Smooth muscle cell (in vitro differentiated cells): ENCODE measurements at regions not wholly inside any gene's neighbourhood (a gene's known extent, or its start where the extent isn't known, plus 50 kb on each side); places are given as distances from the start of the nearest gene placed in this dataset.

ENCODE experiments used
- DNase-seq: peaks from one replicate; lab custom pipeline; 2025; ENCODE audit not compliant: unreplicated experiment; lab: John Stamatoyannopoulos, UW
- H2AFZ ChIP-seq: fragments of 200-600 bp; sonication (generic); 2 replicates; pipeline ENCODE4 v1.6.0; 2016; ENCODE audit warnings: antibody characterized with exemption, low read depth, mild to moderate bottlenecking
- H3F3A ChIP-seq: fragments of 200-600 bp; sonication (generic); 2 replicates; pipeline ENCODE4 v1.6.0; 2017; ENCODE audit warnings: antibody characterized with exemption, low read depth
- H3K27ac ChIP-seq: fragments of 200-600 bp; sonication (generic); 2 replicates; pipeline ENCODE4 v1.5.1; 2016; ENCODE audit warnings: low read depth, mild to moderate bottlenecking
- H3K27me3 ChIP-seq: fragments of 200-600 bp; sonication (generic); 2 replicates; pipeline ENCODE4 v1.6.1; 2016; ENCODE audit warnings: low read depth, mild to moderate bottlenecking
- H3K36me3 ChIP-seq: fragments of 200-600 bp; sonication (generic); 2 replicates; pipeline ENCODE4 v1.5.1; 2016; ENCODE audit warnings: low read depth
- H3K4me1 ChIP-seq: fragments of 200-600 bp; sonication (generic); 2 replicates; pipeline ENCODE4 v1.5.1; 2016; ENCODE audit warnings: low read depth
- H3K4me2 ChIP-seq: fragments of 200-600 bp; sonication (generic); 2 replicates; pipeline ENCODE4 v1.6.0; 2016; ENCODE audit warnings: mild to moderate bottlenecking
- H3K4me3 ChIP-seq: fragments of 200-600 bp; sonication (generic); 2 replicates; pipeline ENCODE4 v1.5.1; 2016; ENCODE audit warnings: mild to moderate bottlenecking
- H3K79me2 ChIP-seq: fragments of 200-600 bp; sonication (generic); 2 replicates; pipeline ENCODE4 v1.6.0; 2016; ENCODE audit warnings: low read depth, mild to moderate bottlenecking
- H3K9ac ChIP-seq: fragments of 200-600 bp; sonication (generic); 2 replicates; pipeline ENCODE4 v1.6.0; 2016; ENCODE audit warnings: low read depth
- H3K9me3 ChIP-seq: fragments of 200-600 bp; sonication (generic); replicated peaks from 2 replicates; pipeline ENCODE4 v1.5.1; 2016; ENCODE audit warnings: low read depth
- H4K20me1 ChIP-seq: fragments of 200-600 bp; sonication (generic); 2 replicates; pipeline ENCODE4 v1.6.0; 2016; ENCODE audit warnings: low read depth
- CTCF ChIP-seq: fragments of 200-600 bp; sonication (generic); IDR thresholded peaks from 2 replicates; pipeline ENCODE4 v1.5.1; 2017; ENCODE audit warnings: borderline replicate concordance, mild to moderate bottlenecking, antibody characterized with exemption; ENCODE audit not compliant: insufficient read depth, poor library complexity, severe bottlenecking
- WGBS: methylation state at CpG from one replicate; pipeline ENCODE4 v1.1.7; 2016; ENCODE audit warnings: low lambda C conversion rate; 5-methylcytosine and 5-hydroxymethylcytosine counted together

GRCh38 chr18:54772056-54772455, 56.2 kb upstream of the RAB27B start:
- Histone ChIP-seq H3K4me2 (no peak overlapping the region), H3K36me3 (no peaks in the 10 kb centered on the region), H3K4me3 (no peak overlapping the region), H3K4me1 (no peaks in the 10 kb centered on the region), H4K20me1 (no peaks in the 10 kb centered on the region), H3K9me3 (no peaks in the 10 kb centered on the region), H3K9ac (no peak overlapping the region), H2AFZ (no peak overlapping the region), H3F3A (peaks cover 16% of the 10 kb centered on the region), H3K79me2 (no peaks in the 10 kb centered on the region), H3K27me3 (no peaks in the 10 kb centered on the region), H3K27ac (no peak overlapping the region)
- no peak for DNase-seq
- WGBS = 81% methylated on average over 1 of the region's 1 CpG
- no peak for TF ChIP-seq CTCF

DNA sequence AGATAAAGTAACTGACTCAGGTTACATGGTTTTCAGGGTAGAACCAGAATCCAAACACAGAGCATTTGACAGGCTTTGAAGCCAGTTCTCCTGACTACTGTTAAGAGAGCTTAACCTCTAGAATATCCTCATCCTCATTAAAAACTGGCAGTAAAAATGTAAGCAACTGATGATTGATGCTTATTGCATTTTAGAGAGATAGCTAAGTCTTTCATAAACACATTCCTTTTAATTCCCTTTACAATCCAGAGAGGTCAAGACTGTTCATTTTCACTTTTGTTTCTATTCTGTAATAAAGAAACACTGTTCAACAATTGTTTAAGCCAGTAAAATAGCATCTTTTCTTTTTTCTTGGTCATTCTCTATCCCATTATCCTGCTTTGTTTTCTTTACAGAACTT, 53.9 kb upstream of the RAB27B start:
- peak overlapping the region; percentile 87 for H3K9ac ChIP-seq
- H3K4me3 ChIP-seq = no peak overlapping the region
- H3K79me2 ChIP-seq = no peaks in the 10 kb centered on the region
- no peaks in the 10 kb centered on the region for H3K9me3 ChIP-seq
- H3K36me3 ChIP-seq = no peaks in the 10 kb centered on the region
- H3K4me2 ChIP-seq = peak overlapping the region; percentile 52
- no peak for TF ChIP-seq CTCF
- peaks cover 21% of the 10 kb centered on the region for H3F3A ChIP-seq
- no peak overlapping the region for H2AFZ ChIP-seq
- peak overlapping the region; percentile 97 for H3K27ac ChIP-seq
- H4K20me1 ChIP-seq = no peaks in the 10 kb centered on the region
- H3K27me3 ChIP-seq = no peaks in the 10 kb centered on the region
- no peak for DNase-seq
- no peaks in the 10 kb centered on the region for H3K4me1 ChIP-seq

DNA sequence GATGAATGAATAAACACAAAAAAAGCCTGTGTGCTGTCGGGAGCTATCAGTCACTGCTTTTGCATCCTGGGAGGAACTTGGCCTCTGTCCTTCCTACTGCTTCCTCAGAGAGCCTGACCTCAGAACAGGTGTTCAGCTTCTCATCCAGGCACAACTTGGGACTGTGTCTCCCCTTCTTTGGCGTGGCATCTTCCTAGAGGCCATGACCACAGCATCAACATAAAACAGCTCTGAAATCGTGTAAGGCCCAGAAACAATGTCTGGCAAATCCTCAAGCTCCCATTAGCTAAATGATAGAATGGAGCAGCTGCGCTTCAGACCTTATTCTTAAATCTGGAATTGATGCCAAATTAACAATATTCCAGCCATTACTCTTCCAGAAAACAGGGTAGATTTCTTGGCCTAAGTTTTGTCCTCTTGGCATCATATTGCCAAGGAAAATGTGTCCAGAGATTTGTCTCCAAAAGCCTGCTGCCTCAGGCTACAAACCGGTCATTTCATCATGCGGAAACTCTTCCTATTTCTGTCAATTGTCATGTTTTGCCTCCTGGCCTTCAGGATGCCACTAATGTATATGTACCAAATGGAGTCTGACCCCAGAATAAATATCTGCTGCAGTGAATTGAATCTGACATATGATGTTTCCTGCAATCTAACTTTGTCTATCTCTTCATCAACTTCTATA, 53.2 kb upstream of the RAB27B start:
- peak overlapping the region; percentile 52 for H3K4me2 ChIP-seq
- no peaks in the 10 kb centered on the region for H3K27me3 ChIP-seq
- no peaks in the 10 kb centered on the region for H3K4me1 ChIP-seq
- H3K27ac ChIP-seq = peak overlapping the region; percentile 97
- WGBS = 79% methylated on average over 6 of the region's 6 CpGs
- TF ChIP-seq CTCF = no peak
- peak overlapping the region; percentile 87 for H3K9ac ChIP-seq
- peaks cover 21% of the 10 kb centered on the region for H3F3A ChIP-seq
- no peaks in the 10 kb centered on the region for H3K79me2 ChIP-seq
- no peaks in the 10 kb centered on the region for H3K9me3 ChIP-seq
- no peak overlapping the region for H3K4me3 ChIP-seq
- no peaks in the 10 kb centered on the region for H4K20me1 ChIP-seq
- H2AFZ ChIP-seq = peak overlapping the region; percentile 11
- no peak for DNase-seq
- no peaks in the 10 kb centered on the region for H3K36me3 ChIP-seq

- H3K4me2 ChIP-seq = peak overlapping the region; percentile 52
- H3K36me3 ChIP-seq = no peaks in the 10 kb centered on the region
- no peaks in the 10 kb centered on the region for H4K20me1 ChIP-seq
- no peaks in the 10 kb centered on the region for H3K79me2 ChIP-seq
- TF ChIP-seq CTCF = peak; percentile 48
- no peaks in the 10 kb centered on the region for H3K27me3 ChIP-seq
- peak overlapping the region; percentile 11 for H2AFZ ChIP-seq
- H3K4me1 ChIP-seq = no peaks in the 10 kb centered on the region
- no peaks in the 10 kb centered on the region for H3K9me3 ChIP-seq
- H3K9ac ChIP-seq = peak overlapping the region; percentile 87
- peaks cover 21% of the 10 kb centered on the region for H3F3A ChIP-seq
- peak overlapping the region; percentile 97 for H3K27ac ChIP-seq
- 37% methylated on average over 3 of the region's 3 CpGs for WGBS
- DNase-seq = no peak
- H3K4me3 ChIP-seq = no peak overlapping the region
These were observed 52.6 kb upstream of the RAB27B start for GRCh38 chr18:54775686-54776085.
